H9 (cell line): ENCODE measurements at regions not wholly inside any gene's neighbourhood (a gene's known extent, or its start where the extent isn't known, plus 50 kb on each side); places are given as distances from the start of the nearest gene placed in this dataset.

Experiments
- DNase-seq: peaks from one replicate; pipeline ENCODE4 v3.0.0-alpha.2; 2017
- H2AFZ ChIP-seq: one replicate; pipeline ENCODE4 v1.6.1; 2013; ENCODE audit warnings: mild to moderate bottlenecking, low read length, control low read depth, moderate library complexity
- H2AK5ac ChIP-seq: 2 replicates; pipeline ENCODE4 v1.6.1; 2013; ENCODE audit warnings: low read length, control low read depth, mixed read lengths; ENCODE audit not compliant: insufficient read length
- H2BK120ac ChIP-seq: one replicate; pipeline ENCODE4 v1.6.1; 2013; ENCODE audit warnings: low read depth, mild to moderate bottlenecking, low read length, control low read depth, inconsistent platforms; ENCODE audit not compliant: poor library complexity, severe bottlenecking
- H2BK12ac ChIP-seq: 2 replicates; pipeline ENCODE4 v1.6.1; 2013; ENCODE audit warnings: low read length, control low read depth, mixed read lengths, low read depth; ENCODE audit not compliant: insufficient read length
- H2BK15ac ChIP-seq: 2 replicates; pipeline ENCODE4 v1.6.1; 2013; ENCODE audit warnings: low read depth, low read length, control low read depth
- H2BK20ac ChIP-seq: one replicate; pipeline ENCODE4 v1.6.1; 2013; ENCODE audit warnings: low read depth, mild to moderate bottlenecking, low read length, control low read depth, inconsistent platforms; ENCODE audit not compliant: poor library complexity, severe bottlenecking
- H2BK5ac ChIP-seq: 2 replicates; pipeline ENCODE4 v1.6.1; 2013; ENCODE audit warnings: low read length, control low read depth, mixed read lengths; ENCODE audit not compliant: insufficient read length
- H3K14ac ChIP-seq: 2 replicates; pipeline ENCODE4 v1.6.1; 2013; ENCODE audit warnings: low read length, control low read depth; ENCODE audit not compliant: insufficient read depth
- H3K18ac ChIP-seq: 2 replicates; pipeline ENCODE4 v1.6.1; 2013; ENCODE audit warnings: low read depth, mild to moderate bottlenecking, mixed read lengths, low read length, control low read depth; ENCODE audit not compliant: insufficient read length
- H3K23ac ChIP-seq: 2 replicates; pipeline ENCODE4 v1.6.1; 2013; ENCODE audit warnings: low read length, control low read depth, mixed read lengths, low read depth; ENCODE audit not compliant: insufficient read length
- H3K23me2 ChIP-seq: 2 replicates; pipeline ENCODE4 v1.6.1; 2013; ENCODE audit warnings: low read depth, mild to moderate bottlenecking, mixed read lengths, low read length, control low read depth; ENCODE audit not compliant: insufficient read length, poor library complexity, severe bottlenecking
- H3K27ac ChIP-seq: 2 replicates; pipeline ENCODE4 v1.5.1; 2013; ENCODE audit warnings: low read length, control low read depth, mixed read lengths, low read depth; ENCODE audit not compliant: insufficient read length
- H3K27me3 ChIP-seq: 2 replicates; pipeline ENCODE4 v1.6.1; 2013; ENCODE audit warnings: low read length, control low read depth, inconsistent platforms; ENCODE audit not compliant: insufficient read depth
- H3K4ac ChIP-seq: 2 replicates; pipeline ENCODE4 v1.6.1; 2013; ENCODE audit warnings: low read depth, mild to moderate bottlenecking, control low read depth, inconsistent platforms, low read length, moderate library complexity
- H3K4me1 ChIP-seq: 2 replicates; pipeline ENCODE4 v1.6.1; 2013; ENCODE audit warnings: low read length, control low read depth, inconsistent platforms; ENCODE audit not compliant: insufficient read depth
- H3K4me2 ChIP-seq: 2 replicates; pipeline ENCODE4 v1.6.1; 2013; ENCODE audit warnings: low read length, control low read depth, mixed read lengths; ENCODE audit not compliant: insufficient read length, insufficient read depth
- H3K56ac ChIP-seq: 2 replicates; pipeline ENCODE4 v1.6.1; 2013; ENCODE audit warnings: low read depth, mild to moderate bottlenecking, mixed read lengths, low read length, control low read depth; ENCODE audit not compliant: insufficient read length
- H3K79me1 ChIP-seq: 2 replicates; pipeline ENCODE4 v1.6.1; 2013; ENCODE audit warnings: low read depth, mild to moderate bottlenecking, moderate library complexity, low read length, control low read depth, inconsistent platforms; ENCODE audit not compliant: insufficient read depth, poor library complexity, severe bottlenecking
- H3K79me2 ChIP-seq: 2 replicates; pipeline ENCODE4 v1.6.1; 2013; ENCODE audit warnings: low read length, control low read depth, inconsistent platforms; ENCODE audit not compliant: insufficient read depth
- H3K9ac ChIP-seq: 2 replicates; pipeline ENCODE4 v1.6.1; 2013; ENCODE audit warnings: low read length, control low read depth, mixed read lengths; ENCODE audit not compliant: insufficient read length; ENCODE audit errors: extremely low read depth
- H3K9me3 ChIP-seq: one replicate; pipeline ENCODE4 v1.6.1; 2013; ENCODE audit warnings: low read depth, low read length, inconsistent platforms; ENCODE audit not compliant: control insufficient read depth
- H3T11ph ChIP-seq: one replicate; pipeline ENCODE4 v1.6.1; 2013; ENCODE audit warnings: mild to moderate bottlenecking, low read length, control low read depth, inconsistent platforms
- H4K20me1 ChIP-seq: one replicate; pipeline ENCODE4 v1.6.1; 2013; ENCODE audit not compliant: control insufficient read depth, insufficient read length, insufficient read depth
- H4K5ac ChIP-seq: 2 replicates; pipeline ENCODE4 v1.6.1; 2013; ENCODE audit warnings: low read depth, mild to moderate bottlenecking, mixed read lengths, low read length, control low read depth; ENCODE audit not compliant: insufficient read length
- H4K8ac ChIP-seq: replicated peaks from 2 replicates; pipeline ENCODE4 v1.6.1; 2013; ENCODE audit warnings: low read length, control low read depth, mixed read lengths, low read depth; ENCODE audit not compliant: insufficient read length
- H4K91ac ChIP-seq: 2 replicates; pipeline ENCODE4 v1.6.1; 2013; ENCODE audit warnings: low read depth, mild to moderate bottlenecking, moderate library complexity, mixed read lengths, low read length, control low read depth; ENCODE audit not compliant: insufficient read length
- H3K27ac Mint-ChIP-seq, 3 experiments: 2 replicates in 2 of 3; 3 replicates in 1 of 3; pipeline ENCODE4 v1.8.0; 2020 to 2021; ENCODE audit warnings: mixed read lengths in 3 of 3, mild to moderate bottlenecking in 1 of 3, moderate library complexity in 1 of 3
- H3K27me3 Mint-ChIP-seq: 2 replicates; pipeline ENCODE4 v1.8.0; 2021; ENCODE audit warnings: low read depth, mild to moderate bottlenecking, moderate library complexity, mixed read lengths
- H3K36me3 Mint-ChIP-seq, 3 experiments: 2 replicates in 2 of 3; 3 replicates in 1 of 3; pipeline ENCODE4 v1.8.0; 2020 to 2021; ENCODE audit warnings: low read depth in 3 of 3, mixed read lengths in 3 of 3; ENCODE audit not compliant: insufficient read depth in 1 of 3
- H3K4me1 Mint-ChIP-seq, 2 experiments: 2 replicates each; pipeline ENCODE4 v1.8.0; 2020; ENCODE audit warnings: mixed read lengths in 2 of 2
- H3K4me3 Mint-ChIP-seq, 2 experiments: 2 replicates in 1 of 2; 3 replicates in 1 of 2; pipeline ENCODE4 v1.8.0; 2020 to 2021; ENCODE audit warnings: mild to moderate bottlenecking in 2 of 2, mixed read lengths in 2 of 2, moderate library complexity in 1 of 2
- H3K9me3 Mint-ChIP-seq, 2 experiments: 2 replicates in 1 of 2; 3 replicates in 1 of 2; pipeline ENCODE4 v1.8.0; 2020; ENCODE audit warnings: mild to moderate bottlenecking in 2 of 2, mixed read lengths in 2 of 2, moderate library complexity in 1 of 2
- CTCF ChIP-seq: fragments of 200-600 bp; sonication (generic); conservative IDR thresholded peaks from 3 replicates; pipeline ENCODE4 v1.8.0; 2021; ENCODE audit warnings: antibody characterized with exemption, mild to moderate bottlenecking
- WGBS: extraction: QIAGEN DNeasy Blood & Tissue Kit; methylation state at CpG from one replicate; pipeline ENCODE4 v1.1.7; 2013; ENCODE audit warnings: missing lambda C conversion rate, low lambda C conversion rate, mixed read lengths; ENCODE audit not compliant: insufficient read length; ENCODE audit errors: extremely low coverage; 5-methylcytosine and 5-hydroxymethylcytosine counted together

- no peak overlapping the region for H3K4me2 ChIP-seq
- H4K8ac ChIP-seq: no peak overlapping the region
- H3K18ac ChIP-seq: no peak overlapping the region
- no peak overlapping the region for H2AFZ ChIP-seq
- DNase-seq: no peak
- H3K27ac ChIP-seq: no peak overlapping the region
- no CpG with 5 or more reads among the region's 1 CpG for WGBS
- no peaks in the 10 kb centered on the region for H3K27me3 ChIP-seq
- H4K91ac ChIP-seq: no peak overlapping the region
- H2AK5ac ChIP-seq: no peak overlapping the region
- no peak overlapping the region for H2BK5ac ChIP-seq
- Mint-ChIP-seq H3K27ac (no peak overlapping the region), H3K4me3 (no peak overlapping the region), H3K4me1 (peaks cover 12 to 15% of the 10 kb centered on the region in 2 experiments), H3K36me3 (no peaks in the 10 kb centered on the region), H3K27me3 (no peaks in the 10 kb centered on the region), H3K9me3 (no peaks in the 10 kb centered on the region)
- no peaks in the 10 kb centered on the region for H4K20me1 ChIP-seq
- H3T11ph ChIP-seq: no peak overlapping the region
- H2BK120ac ChIP-seq: no peak overlapping the region
- no peak overlapping the region for H2BK15ac ChIP-seq
- H3K14ac ChIP-seq: no peak overlapping the region
- H3K79me2 ChIP-seq: no peaks in the 10 kb centered on the region
- TF ChIP-seq CTCF: no peak
- H4K5ac ChIP-seq: no peak overlapping the region
- H3K23ac ChIP-seq: no peak overlapping the region
- H3K9ac ChIP-seq: no peak overlapping the region
- no peak overlapping the region for H3K4ac ChIP-seq
- no peak overlapping the region for H2BK12ac ChIP-seq
- H3K79me1 ChIP-seq: no peaks in the 10 kb centered on the region
- no peaks in the 10 kb centered on the region for H3K9me3 ChIP-seq
- no peaks in the 10 kb centered on the region for H3K4me1 ChIP-seq
- no peaks in the 10 kb centered on the region for H3K23me2 ChIP-seq
- no peak overlapping the region for H2BK20ac ChIP-seq
- H3K56ac ChIP-seq: no peak overlapping the region
Observed at GRCh38 chr4:13260513-13260912, 223.6 kb downstream of the RAB28 start.
